Heart right ventricle (tissue), 16 donors: ENCODE measurements at regions not wholly inside any gene's neighbourhood (a gene's known extent, or its start where the extent isn't known, plus 50 kb on each side); places are given as distances from the start of the nearest gene placed in this dataset.

ENCODE experiments used
- ATAC-seq, 8 donors: fragments of 200-7000 bp; cut with Tn5 transposase; one replicate each; pipeline ENCODE4 v1.9.1; 2020; ENCODE audit warnings: mild to moderate bottlenecking in 8 of 8, moderate library complexity in 8 of 8, moderate number of reproducible peaks in 1 of 8
- DNase-seq, 2 donors: peaks; one replicate each; pipeline ENCODE4 v3.0.0-alpha.2; 2020
- H3K27ac ChIP-seq, 10 donors: fragments of 200-600 bp; sonication (generic) in 2 of 10; one replicate each; pipeline versions ENCODE4 v1.5.0 to v1.8.0; 2020 to 2022; ENCODE audit warnings: mild to moderate bottlenecking in 3 of 10
- H3K27me3 ChIP-seq, 7 donors: fragments of 200-600 bp; one replicate each; pipeline ENCODE4 v1.8.0; 2021 to 2022; ENCODE audit warnings: mild to moderate bottlenecking in 2 of 7
- H3K36me3 ChIP-seq, 9 donors: fragments of 200-600 bp; sonication (generic) in 1 of 9; one replicate each; pipeline versions ENCODE4 v1.5.0 to v1.8.0; 2020 to 2022; ENCODE audit warnings: mild to moderate bottlenecking in 2 of 9
- H3K4me1 ChIP-seq, 9 donors: fragments of 200-600 bp; sonication (generic) in 1 of 9; one replicate each; pipeline versions ENCODE4 v1.5.0 to v1.8.0; 2020 to 2022; ENCODE audit warnings: mild to moderate bottlenecking in 4 of 9
- H3K4me3 ChIP-seq, 10 donors: fragments of 200-600 bp; sonication (generic) in 2 of 10; one replicate each; pipeline versions ENCODE4 v1.5.0 to v1.8.0; 2020 to 2022; ENCODE audit warnings: mild to moderate bottlenecking in 7 of 10, moderate library complexity in 2 of 10
- H3K9me3 ChIP-seq, 11 donors: fragments of 200-600 bp in 10 of 11; sonication (generic) in 2 of 11; one replicate each; pipeline versions ENCODE4 v1.5.0 to v1.8.0; 2013 to 2022; ENCODE audit warnings: mild to moderate bottlenecking in 2 of 11, control low read depth in 1 of 11, moderate library complexity in 1 of 11
- WGBS, 2 donors: extraction: QIAGEN DNeasy Blood & Tissue Kit; methylation state at CpG; one replicate each; pipeline ENCODE4 v1.1.7; 2013; ENCODE audit warnings: inconsistent platforms in 1 of 2; 5-methylcytosine and 5-hydroxymethylcytosine counted together
- intact Hi-C, 10 donors: fragments of 100-400 bp; cut with DNase I; formaldehyde crosslinking; loops; one replicate each; pipeline versions ENCODE4 v1.11.1 to v1.14.2; 2022
- TF ChIP-seq, protein P1 (sequence below), 9 donors: fragments of 200-600 bp; sonication (generic) in 2 of 9; IDR thresholded peaks; one replicate each; pipeline versions ENCODE4 v1.5.0 to v1.8.0; 2021 to 2022; ENCODE audit warnings: antibody characterized with exemption in 9 of 9, mild to moderate bottlenecking in 5 of 9, moderate library complexity in 1 of 9
- donor health status: Arrhythmogenic right ventricular cardiomyopathy.
- donor health status: ischemic (EF 13 %, LVEDD 7.1; RV severe dilation, severe dysfunction).
- donor health status: healthy with polysubstance abuse.
- donor health status: DM: no; HTN: yes; CAD: no.
- donor health status: DM: no; HTN: no; CAD: no.
- donor health status: ischemic (EF 25% LVEDD 6.9; RV normal size, moderate dysfunction).
- donor health status: ischemic (EF 25% LVEDD 5.7; RV mildly dilated, moderate dysfunction).
- donor health status: healthy.
- donor health status: DM: yes; HTN: yes; CAD: no.
- donor health status: Ischemic cardiomyopathy.
- donor health status: ischemic (EF 35%, LVEDD 5.7; RV mildly dilated, moderate dysfunction).
- donor health status: nonischemic (EF 11% LVEDD 7.7; RV severe dilation, severe dysfunction).
- donor health status: DM: yes; HTN: yes; CAD: no.
- donor health status: PGD.
- donor health status: ischemic (EF 29% LVEDD 5.4; RV normal size, mild dysfunction).
- donor health status: nonischemic (EF 23%, LVEDD 6.1; RV moderate dilation, normal function).

DNA sequence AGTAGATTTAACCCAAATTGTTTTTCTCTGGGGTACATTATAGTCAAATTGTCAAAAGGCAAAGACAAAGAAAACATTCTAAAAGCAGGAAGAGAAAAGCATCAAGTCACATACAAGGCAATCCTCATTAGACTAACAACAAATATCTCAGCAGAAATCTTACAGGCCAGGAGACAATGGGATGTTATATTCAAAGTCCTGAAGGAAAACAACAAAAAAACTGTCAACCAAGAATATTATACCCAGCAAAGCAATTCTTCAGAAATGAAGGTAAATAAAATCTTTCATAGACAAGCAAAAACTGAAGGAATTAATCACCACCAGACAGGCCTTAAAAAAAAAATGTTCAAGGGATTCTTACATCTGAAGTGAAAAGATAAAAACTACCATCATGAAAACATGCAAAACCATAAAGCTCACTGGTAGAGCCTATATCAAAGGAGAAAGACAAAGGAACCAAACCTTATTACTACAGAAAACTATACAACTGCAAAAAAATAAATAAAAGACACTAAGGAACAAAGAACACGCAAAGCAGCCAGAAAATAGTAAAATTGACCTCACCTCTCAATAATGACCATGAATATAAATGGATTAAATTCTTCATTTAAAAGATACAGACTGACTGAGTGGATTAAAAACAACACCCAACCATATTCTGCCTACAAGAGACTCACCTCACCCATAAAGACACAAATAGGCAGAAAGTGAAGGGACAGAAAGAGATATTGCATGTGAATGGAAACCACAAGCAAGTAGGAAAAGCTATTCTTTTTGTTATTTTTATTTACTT lies 113.8 kb upstream of the ZC3H11B start:
- Histone ChIP-seq H3K4me3 (no peak overlapping the region), H3K27me3 (no peaks in the 10 kb centered on the region), H3K27ac (no peak overlapping the region), H3K36me3 (no peaks in the 10 kb centered on the region), H3K9me3 (peaks cover 0 to 47% (median 21%) of the 10 kb centered on the region in 11 donors), H3K4me1 (no peaks in the 10 kb centered on the region)
- 89 to 98% methylated on average over 1 of the region's 1 CpG for WGBS, 2 donors
- DNase-seq (no peak), ATAC-seq (no peak)
- TF ChIP-seq, protein P1, sequence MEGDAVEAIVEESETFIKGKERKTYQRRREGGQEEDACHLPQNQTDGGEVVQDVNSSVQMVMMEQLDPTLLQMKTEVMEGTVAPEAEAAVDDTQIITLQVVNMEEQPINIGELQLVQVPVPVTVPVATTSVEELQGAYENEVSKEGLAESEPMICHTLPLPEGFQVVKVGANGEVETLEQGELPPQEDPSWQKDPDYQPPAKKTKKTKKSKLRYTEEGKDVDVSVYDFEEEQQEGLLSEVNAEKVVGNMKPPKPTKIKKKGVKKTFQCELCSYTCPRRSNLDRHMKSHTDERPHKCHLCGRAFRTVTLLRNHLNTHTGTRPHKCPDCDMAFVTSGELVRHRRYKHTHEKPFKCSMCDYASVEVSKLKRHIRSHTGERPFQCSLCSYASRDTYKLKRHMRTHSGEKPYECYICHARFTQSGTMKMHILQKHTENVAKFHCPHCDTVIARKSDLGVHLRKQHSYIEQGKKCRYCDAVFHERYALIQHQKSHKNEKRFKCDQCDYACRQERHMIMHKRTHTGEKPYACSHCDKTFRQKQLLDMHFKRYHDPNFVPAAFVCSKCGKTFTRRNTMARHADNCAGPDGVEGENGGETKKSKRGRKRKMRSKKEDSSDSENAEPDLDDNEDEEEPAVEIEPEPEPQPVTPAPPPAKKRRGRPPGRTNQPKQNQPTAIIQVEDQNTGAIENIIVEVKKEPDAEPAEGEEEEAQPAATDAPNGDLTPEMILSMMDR (IDR thresholded peaks at IDR 0.05) = no peak
- intact Hi-C loops = no loop called here

DNA sequence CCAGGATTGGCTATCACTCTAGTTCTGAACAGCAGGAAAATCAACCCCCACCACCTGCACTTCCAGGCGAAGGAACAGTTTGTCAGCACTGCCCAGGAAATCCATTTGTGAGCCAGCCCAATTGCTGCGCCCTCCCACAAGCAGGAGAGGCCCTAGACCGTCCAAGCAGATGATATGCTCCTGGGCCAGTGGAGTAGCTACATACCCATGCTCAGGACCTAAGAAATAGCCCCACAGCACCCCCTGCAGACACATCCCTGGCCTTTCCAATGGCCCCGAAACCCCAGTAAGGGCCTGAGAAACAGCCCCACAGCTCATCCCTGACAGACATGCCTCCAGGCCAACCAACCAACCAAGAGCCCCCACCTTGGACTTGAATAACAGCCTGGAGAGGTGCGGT lies 111.5 kb upstream of the ZC3H11B start:
- no peak for DNase-seq
- no peaks in the 10 kb centered on the region for H3K27me3 ChIP-seq
- peaks cover 0 to 47% (median 21%) of the 10 kb centered on the region in 11 donors for H3K9me3 ChIP-seq
- 76 to 78% methylated on average over 5 of the region's 5 CpGs for WGBS, 2 donors
- ATAC-seq = no peak
- H3K4me3 ChIP-seq = no peak overlapping the region
- no peaks in the 10 kb centered on the region for H3K36me3 ChIP-seq
- no peaks in the 10 kb centered on the region for H3K4me1 ChIP-seq
- intact Hi-C loops = no loop called here
- TF ChIP-seq, protein P1 (IDR thresholded peaks at IDR 0.05) = no peak
- H3K27ac ChIP-seq = no peak overlapping the region

DNA sequence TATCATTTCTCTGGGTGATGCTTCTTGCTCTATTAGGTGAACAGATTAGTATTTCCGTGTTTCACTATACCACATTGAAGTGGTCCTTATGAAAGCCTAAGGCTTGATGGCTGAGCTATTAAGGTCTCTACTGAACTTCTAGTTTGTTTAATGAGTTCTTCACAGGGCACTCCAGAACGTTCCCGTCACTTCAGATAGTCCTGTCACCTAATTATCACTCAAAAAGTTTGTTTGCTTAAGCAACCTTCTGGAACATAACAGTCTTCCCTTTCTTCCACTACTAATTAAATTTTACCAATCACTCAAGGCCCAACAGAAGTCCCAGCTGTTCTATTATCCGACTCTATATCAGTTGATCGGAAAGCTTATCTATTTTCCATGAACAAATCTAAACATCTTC lies 104.6 kb upstream of the ZC3H11B start:
- Histone ChIP-seq H3K9me3 (no peaks in the 10 kb centered on the region), H3K36me3 (no peaks in the 10 kb centered on the region), H3K27me3 (no peaks in the 10 kb centered on the region), H3K4me1 (peaks cover 0 to 3% (median 0%) of the 10 kb centered on the region in 9 donors), H3K27ac (no peak overlapping the region), H3K4me3 (no peak overlapping the region)
- ATAC-seq = no peak
- 66 to 67% methylated on average over 5 of the region's 5 CpGs for WGBS, 2 donors
- no peak for DNase-seq
- intact Hi-C loops = no loop called here
- TF ChIP-seq, protein P1 (IDR thresholded peaks at IDR 0.05) = no peak

DNA sequence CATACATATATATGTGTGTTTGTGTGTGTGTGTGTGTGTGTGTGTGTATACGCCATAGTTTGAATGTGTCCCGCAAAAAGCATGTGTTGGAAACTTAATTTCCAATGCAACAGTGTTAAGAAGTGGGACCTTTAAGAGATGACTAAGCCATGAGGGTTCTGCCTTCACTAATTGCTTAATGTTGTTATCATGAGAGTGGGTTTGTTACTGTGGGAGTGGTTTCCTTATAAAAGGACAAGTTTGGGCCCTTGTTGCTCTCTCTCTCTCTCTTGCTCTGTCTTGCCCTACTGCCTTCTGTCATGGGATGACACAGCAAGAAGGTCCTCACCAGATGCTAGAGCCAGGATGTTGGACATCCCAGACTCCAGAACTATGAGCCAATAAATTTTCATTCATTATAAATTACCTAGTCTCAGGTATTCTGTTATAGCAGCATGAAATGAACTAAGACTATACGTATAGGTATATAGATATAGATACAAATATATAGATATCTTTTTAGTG lies 103.8 kb upstream of the ZC3H11B start:
- Histone ChIP-seq H3K27ac (no peak overlapping the region), H3K4me1 (peaks cover 0 to 8% (median 0%) of the 10 kb centered on the region in 9 donors), H3K4me3 (no peak overlapping the region), H3K27me3 (no peaks in the 10 kb centered on the region), H3K36me3 (no peaks in the 10 kb centered on the region), H3K9me3 (no peaks in the 10 kb centered on the region)
- ATAC-seq (no peak), DNase-seq (no peak)
- 98% methylated on average over 3 of the region's 3 CpGs for WGBS, 2 donors
- intact Hi-C loops = no loop called here
- TF ChIP-seq, protein P1 (IDR thresholded peaks at IDR 0.05) = no peak
